T-helper 2 cell treated with Interferon-gamma antibody and Interleukin-4, amounts not matched to agents 5 μg/mL and 100 μg/mL, for 36 hours (primary cell): ENCODE measurements at regions not wholly inside any gene's neighbourhood (a gene's known extent, or its start where the extent isn't known, plus 50 kb on each side); places are given as distances from the start of the nearest gene placed in this dataset.
"Not testable (repeated sequence)": the region's sequence is repeated elsewhere in the genome, so short reads cannot be mapped to it uniquely, and the experiment has no call there.

ENCODE experiments used
- DNase-seq: peaks from one replicate; pipeline ENCODE4 v3.0.0; 2021; ENCODE audit warnings: low spot score
- H3K27ac Mint-ChIP-seq: one replicate; pipeline ENCODE4 v1.8.0; 2021; ENCODE audit warnings: mild to moderate bottlenecking, mixed read lengths
- H3K27me3 Mint-ChIP-seq: one replicate; pipeline ENCODE4 v1.8.0; 2021; ENCODE audit warnings: low read depth, mixed read lengths
- H3K36me3 Mint-ChIP-seq: one replicate; pipeline ENCODE4 v1.8.0; 2021; ENCODE audit warnings: low read depth, mixed read lengths
- H3K4me1 Mint-ChIP-seq: one replicate; pipeline ENCODE4 v1.8.0; 2021; ENCODE audit warnings: low read depth, mixed read lengths
- H3K4me3 Mint-ChIP-seq: one replicate; pipeline ENCODE4 v1.8.0; 2022; ENCODE audit warnings: mild to moderate bottlenecking, moderate library complexity, mixed read lengths
- H3K9me3 Mint-ChIP-seq: one replicate; pipeline ENCODE4 v1.8.0; 2021; ENCODE audit warnings: mixed read lengths

DNA sequence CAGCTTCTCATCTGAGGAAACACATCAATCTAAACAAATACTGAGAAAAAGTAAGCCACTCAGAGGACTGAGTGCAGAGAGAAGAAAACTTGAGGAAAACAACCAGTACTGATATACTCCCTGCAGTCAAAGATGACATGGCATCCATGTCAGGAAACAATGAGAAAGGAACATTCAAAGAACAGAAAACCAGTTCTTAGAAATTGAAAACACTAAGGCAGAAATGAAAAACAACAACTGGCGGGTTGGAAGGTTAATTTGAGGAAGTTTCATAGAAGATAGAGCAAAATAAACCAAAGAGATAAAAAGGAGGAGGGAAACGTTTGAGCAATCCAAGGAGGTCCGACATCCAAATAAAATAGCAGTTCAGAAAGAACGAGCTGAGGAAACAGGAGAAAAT lies 475.2 kb downstream of the HINT1 start:
- Mint-ChIP-seq H3K4me1 (peaks cover 3% of the 10 kb centered on the region), H3K4me3 (no peak overlapping the region), H3K27ac (no peak overlapping the region), H3K36me3 (no peaks in the 10 kb centered on the region), H3K9me3 (no peaks in the 10 kb centered on the region), H3K27me3 (peaks cover 9% of the 10 kb centered on the region)
- no peak for DNase-seq

DNA sequence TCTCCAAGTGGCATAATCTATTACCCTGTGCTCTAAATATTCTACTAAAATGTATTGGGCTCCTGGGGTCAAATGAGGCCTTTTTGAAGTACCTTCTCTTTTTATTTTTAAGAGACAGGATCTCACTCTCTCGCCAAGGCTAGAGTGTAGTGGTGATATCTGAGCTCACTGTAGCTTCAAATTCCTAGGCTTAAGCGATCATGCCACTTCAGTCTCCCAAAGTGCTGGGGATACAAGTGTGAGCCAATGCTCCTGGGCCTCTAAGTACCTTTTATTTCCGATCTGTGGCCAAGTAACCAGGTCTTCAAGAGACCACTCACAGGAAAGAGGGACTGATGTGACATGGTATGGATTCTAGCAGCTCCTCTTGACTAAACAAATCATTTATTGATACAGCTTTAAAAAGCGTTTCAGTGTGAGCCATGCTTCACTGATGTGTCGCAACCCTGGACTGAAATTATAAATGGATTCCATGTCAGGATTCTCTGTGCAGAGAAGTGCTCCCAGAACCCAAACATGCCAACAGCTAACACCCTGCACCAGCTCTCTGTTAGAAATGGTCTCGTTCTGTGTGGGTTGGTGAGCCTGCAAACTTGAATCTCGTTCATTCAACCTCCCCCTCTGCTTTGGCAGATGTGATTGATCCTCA lies 477.8 kb downstream of the HINT1 start:
- Mint-ChIP-seq H3K4me1 (peaks cover 3% of the 10 kb centered on the region), H3K27me3 (peaks cover 9% of the 10 kb centered on the region), H3K4me3 (no peak overlapping the region), H3K36me3 (no peaks in the 10 kb centered on the region), H3K27ac (no peak overlapping the region), H3K9me3 (no peaks in the 10 kb centered on the region)
- DNase-seq: no peak

DNA sequence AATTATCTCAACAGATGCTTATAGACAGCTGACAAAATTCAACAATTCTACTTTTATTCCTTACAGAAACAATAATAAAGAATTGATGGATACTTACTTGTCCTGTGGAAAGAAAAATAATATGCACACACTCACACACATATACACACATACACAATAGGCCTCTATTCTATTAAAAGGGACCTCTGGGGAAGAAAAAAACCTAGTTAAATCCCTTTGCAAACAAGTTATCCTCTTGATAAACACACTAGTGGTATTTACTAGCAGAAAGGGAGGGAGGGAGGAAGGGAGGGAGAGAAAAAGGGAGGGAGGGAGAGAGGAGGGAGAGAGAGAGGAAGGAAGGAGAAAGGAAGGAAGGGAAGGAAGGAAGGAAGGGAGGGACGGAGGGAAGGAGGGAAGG lies 486.4 kb downstream of the HINT1 start:
- Mint-ChIP-seq H3K4me3 (no peak overlapping the region), H3K9me3 (no peaks in the 10 kb centered on the region), H3K27ac (no peak overlapping the region), H3K27me3 (no peaks in the 10 kb centered on the region), H3K4me1 (no peaks in the 10 kb centered on the region), H3K36me3 (no peaks in the 10 kb centered on the region)
- no peak for DNase-seq

DNA sequence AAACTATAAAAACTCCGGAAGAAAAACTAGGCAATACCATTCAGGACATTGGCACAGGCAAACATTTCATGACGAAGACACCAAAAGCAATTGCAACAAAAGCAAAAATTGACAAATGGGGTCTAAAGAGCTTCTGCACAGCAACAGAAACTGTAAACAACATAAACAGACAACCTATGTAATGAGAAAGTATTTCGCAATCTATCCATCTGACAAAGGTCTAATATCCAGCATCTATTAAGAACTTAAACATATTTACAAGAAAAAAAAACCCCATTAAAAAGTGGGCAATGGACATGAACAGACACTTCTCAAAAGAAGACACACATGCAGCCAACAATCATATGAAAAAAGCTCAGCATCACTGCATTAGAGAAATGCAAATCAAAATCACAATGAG lies 498.6 kb downstream of the HINT1 start:
- H3K4me3 Mint-ChIP-seq: no peak overlapping the region
- H3K27me3 Mint-ChIP-seq: no peaks in the 10 kb centered on the region
- no peaks in the 10 kb centered on the region for H3K4me1 Mint-ChIP-seq

DNA sequence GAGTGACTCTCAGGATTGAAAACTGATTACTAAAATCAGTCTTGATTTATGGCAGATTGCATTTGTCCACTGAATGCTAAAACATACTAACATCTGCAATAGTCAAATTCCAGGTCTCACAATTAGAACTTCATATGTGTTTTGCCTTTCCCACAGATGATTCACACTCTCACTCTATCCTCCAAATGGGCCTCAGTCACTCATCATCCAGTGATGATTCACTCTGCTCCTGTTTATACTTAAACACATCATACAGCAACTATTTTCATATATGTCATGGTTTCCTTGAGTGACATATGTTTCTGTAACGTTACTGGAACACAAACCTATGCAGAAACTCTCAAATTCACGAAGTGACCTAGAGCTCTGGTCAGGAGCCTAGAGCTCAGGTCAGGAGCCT lies 512.9 kb downstream of the HINT1 start:
- Mint-ChIP-seq H3K27ac (no peak overlapping the region), H3K36me3 (no peaks in the 10 kb centered on the region), H3K4me1 (no peaks in the 10 kb centered on the region), H3K27me3 (no peaks in the 10 kb centered on the region), H3K4me3 (no peak overlapping the region), H3K9me3 (no peaks in the 10 kb centered on the region)
- DNase-seq: no peak

More for the DNA sequence above, 498.6 kb downstream of the HINT1 start:
- Mint-ChIP-seq H3K36me3 (no peaks in the 10 kb centered on the region), H3K9me3 (no peaks in the 10 kb centered on the region), H3K27ac (no peak overlapping the region)
- no peak for DNase-seq

DNA sequence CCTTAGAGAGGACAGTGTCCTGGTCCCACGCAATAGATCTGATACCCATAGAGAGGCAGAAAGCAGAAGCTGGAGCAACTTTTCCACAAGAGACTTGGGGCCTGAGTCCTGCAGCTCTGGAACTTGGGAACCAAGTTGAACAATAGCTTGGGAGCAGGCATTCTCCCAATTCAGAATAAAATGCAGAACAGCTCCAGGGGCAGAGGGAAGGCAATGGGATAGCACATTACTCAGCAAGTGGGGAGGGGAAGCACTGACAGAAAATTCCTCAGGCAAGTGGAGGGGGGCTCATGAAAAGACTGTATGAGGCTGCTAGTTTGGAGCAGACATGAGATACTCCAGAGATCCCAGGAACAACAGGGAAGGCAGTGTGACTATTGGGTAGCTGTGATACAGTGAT lies 513.6 kb downstream of the HINT1 start:
- DNase-seq: no peak
- Mint-ChIP-seq H3K27ac (no peak overlapping the region), H3K36me3 (no peaks in the 10 kb centered on the region), H3K27me3 (no peaks in the 10 kb centered on the region), H3K4me3 (no peak overlapping the region), H3K4me1 (no peaks in the 10 kb centered on the region), H3K9me3 (no peaks in the 10 kb centered on the region)

DNA sequence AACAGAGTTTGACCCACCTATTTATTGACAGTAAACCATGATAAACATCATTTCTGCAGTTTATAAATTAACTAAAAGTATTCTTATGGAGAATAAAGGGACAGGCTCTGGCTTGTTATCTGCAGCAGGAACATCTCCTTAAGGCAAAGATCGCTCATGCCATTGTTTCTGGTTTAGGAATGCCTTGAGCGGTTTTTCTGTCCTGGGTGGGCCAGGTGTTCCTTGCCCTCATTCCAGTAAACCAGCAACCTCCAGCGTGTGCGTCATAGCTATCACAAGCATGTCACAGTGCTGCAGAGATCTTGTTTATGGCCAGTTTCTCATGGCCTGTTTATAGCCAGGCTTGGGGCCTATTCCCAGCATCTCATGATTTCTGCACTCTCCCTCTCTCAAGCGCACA lies 521.7 kb downstream of the HINT1 start:
- Mint-ChIP-seq H3K9me3 (peaks cover 16% of the 10 kb centered on the region), H3K4me1 (no peaks in the 10 kb centered on the region), H3K27me3 (no peaks in the 10 kb centered on the region), H3K36me3 (no peaks in the 10 kb centered on the region), H3K27ac (no peak overlapping the region), H3K4me3 (no peak overlapping the region)
- DNase-seq: no peak

DNA sequence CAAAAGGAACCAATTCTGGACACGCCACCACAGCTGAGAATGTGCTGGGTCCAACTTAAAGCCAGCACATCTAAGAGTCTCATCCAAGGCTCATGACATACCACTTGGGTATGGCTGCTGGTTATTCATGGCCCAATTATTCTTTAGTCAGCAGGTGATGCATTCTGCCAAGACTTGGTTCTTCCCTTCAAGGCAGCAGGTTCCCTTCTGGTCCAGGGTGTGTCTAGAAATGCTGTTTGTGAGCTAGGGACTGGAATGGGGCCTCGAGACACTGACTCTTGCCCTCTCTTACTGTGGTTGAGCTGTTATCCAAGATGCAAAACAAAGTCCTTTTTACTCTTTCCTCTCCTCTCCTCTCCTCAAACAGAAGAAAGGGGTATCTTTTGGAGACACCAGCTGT lies 522.6 kb downstream of the HINT1 start:
- Mint-ChIP-seq H3K27ac (no peak overlapping the region), H3K9me3 (peaks cover 16% of the 10 kb centered on the region), H3K4me1 (no peaks in the 10 kb centered on the region), H3K27me3 (no peaks in the 10 kb centered on the region), H3K4me3 (no peak overlapping the region), H3K36me3 (no peaks in the 10 kb centered on the region)
- DNase-seq: no peak

DNA sequence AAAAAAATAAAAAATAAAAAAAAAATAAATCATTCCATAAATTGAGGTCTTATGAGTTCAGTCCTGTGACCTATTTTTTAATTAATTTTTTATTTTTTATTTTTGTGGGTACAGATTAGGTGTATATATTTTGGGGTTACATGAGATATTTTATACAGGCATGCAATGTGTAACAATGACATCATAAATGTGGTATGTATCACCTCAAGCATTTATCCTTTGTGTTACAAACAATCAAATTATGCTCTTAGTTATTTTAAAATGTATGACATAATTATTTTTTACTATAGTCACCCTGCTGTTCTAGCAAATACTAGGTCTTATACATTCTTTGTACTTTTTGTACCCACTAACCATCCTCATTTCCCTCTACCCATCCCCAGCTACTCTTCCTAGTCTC lies 537.9 kb downstream of the HINT1 start:
- H3K27ac Mint-ChIP-seq: no peak overlapping the region
- H3K4me1 Mint-ChIP-seq: no peaks in the 10 kb centered on the region
- DNase-seq: no peak
- H3K9me3 Mint-ChIP-seq: no peaks in the 10 kb centered on the region
- H3K27me3 Mint-ChIP-seq: no peaks in the 10 kb centered on the region
- no peaks in the 10 kb centered on the region for H3K36me3 Mint-ChIP-seq
- no peak overlapping the region for H3K4me3 Mint-ChIP-seq

DNA sequence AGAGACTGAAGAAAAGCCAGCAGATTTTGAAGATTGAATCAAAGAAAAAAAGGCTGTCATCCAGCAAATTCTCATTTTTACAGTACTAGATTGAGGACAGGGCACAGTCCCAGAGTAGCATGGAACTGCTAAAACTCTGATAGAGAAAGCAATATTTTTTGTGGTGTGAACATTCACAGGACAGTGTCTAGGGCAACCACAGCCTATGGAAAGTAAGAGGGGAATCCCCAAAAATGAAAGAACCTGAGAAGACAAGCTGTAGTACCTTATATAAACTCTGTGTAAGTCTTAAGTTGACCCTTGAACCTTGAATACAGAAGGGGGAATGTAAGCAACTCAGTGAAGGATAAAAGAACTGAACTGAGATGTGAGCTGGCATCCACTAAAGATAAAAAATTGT lies 540.3 kb downstream of the HINT1 start:
- H3K4me3 Mint-ChIP-seq: no peak overlapping the region

DNA sequence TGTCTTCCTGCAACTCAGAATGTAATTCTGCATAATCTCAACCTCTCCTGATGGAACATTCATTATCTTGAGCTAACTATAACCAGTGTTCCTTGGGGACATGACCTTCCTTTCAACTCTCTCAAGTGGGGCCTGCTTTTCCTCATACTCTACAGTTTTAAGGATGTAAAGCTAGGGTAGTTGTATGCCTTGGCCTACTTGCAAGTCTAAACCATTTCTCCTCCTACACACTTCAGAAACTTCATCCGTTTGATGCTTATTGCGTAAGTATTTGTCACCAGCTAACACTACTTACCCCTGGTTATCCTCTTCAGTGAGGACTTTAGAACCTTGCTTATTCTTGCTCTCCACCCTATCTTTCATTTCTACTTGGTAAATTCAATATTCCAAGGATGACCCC lies 548.9 kb downstream of the HINT1 start:
- no peak for DNase-seq
- Mint-ChIP-seq H3K4me1 (no peaks in the 10 kb centered on the region), H3K9me3 (no peaks in the 10 kb centered on the region), H3K36me3 (no peaks in the 10 kb centered on the region), H3K27me3 (no peaks in the 10 kb centered on the region), H3K27ac (no peak overlapping the region), H3K4me3 (no peak overlapping the region)

More for the DNA sequence above, 540.3 kb downstream of the HINT1 start:
- DNase-seq: no peak
- no peaks in the 10 kb centered on the region for H3K36me3 Mint-ChIP-seq
- H3K27ac Mint-ChIP-seq: no peak overlapping the region
- H3K4me1 Mint-ChIP-seq: no peaks in the 10 kb centered on the region
- no peaks in the 10 kb centered on the region for H3K9me3 Mint-ChIP-seq
- no peaks in the 10 kb centered on the region for H3K27me3 Mint-ChIP-seq

DNA sequence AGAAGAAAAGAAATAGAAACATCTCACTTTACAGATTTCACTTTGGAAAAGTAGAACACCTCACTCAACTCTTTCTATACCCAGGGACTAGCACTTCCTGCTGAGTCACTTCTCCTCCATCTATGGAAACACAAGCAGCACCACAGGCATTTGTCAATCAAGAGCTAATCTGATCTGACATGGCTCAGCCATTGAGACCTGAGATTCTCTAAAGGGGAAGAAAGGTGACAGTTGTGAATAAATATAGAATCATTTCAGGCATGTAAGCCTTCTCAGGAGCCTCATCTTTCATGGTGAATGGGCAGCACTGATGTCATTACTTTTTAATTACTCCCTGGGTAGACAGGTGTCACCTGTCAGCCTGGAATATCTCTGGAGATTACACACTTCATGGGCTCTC lies 559.8 kb downstream of the HINT1 start:
- no peaks in the 10 kb centered on the region for H3K9me3 Mint-ChIP-seq
- H3K4me1 Mint-ChIP-seq: no peaks in the 10 kb centered on the region
- no peak for DNase-seq
- no peak overlapping the region for H3K4me3 Mint-ChIP-seq
- no peaks in the 10 kb centered on the region for H3K36me3 Mint-ChIP-seq
- H3K27ac Mint-ChIP-seq: no peak overlapping the region
- H3K27me3 Mint-ChIP-seq: no peaks in the 10 kb centered on the region

DNA sequence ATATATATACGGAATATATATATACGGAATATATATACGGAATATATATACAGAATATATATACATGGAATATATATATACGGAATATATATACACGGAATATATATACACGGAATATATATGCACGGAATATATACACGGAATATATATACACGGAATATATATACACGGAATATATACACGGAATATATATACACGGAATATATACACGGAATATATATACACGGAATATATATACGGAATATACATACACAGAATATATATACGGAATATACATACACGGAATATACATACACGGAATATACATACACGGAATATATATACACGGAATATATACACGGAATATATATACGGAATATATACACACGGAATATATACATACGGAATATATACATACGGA lies 568.4 kb downstream of the HINT1 start:
- H3K4me3 Mint-ChIP-seq, H3K27me3 Mint-ChIP-seq, DNase-seq, H3K9me3 Mint-ChIP-seq, H3K4me1 Mint-ChIP-seq, H3K36me3 Mint-ChIP-seq, H3K27ac Mint-ChIP-seq: not testable (repeated sequence)

DNA sequence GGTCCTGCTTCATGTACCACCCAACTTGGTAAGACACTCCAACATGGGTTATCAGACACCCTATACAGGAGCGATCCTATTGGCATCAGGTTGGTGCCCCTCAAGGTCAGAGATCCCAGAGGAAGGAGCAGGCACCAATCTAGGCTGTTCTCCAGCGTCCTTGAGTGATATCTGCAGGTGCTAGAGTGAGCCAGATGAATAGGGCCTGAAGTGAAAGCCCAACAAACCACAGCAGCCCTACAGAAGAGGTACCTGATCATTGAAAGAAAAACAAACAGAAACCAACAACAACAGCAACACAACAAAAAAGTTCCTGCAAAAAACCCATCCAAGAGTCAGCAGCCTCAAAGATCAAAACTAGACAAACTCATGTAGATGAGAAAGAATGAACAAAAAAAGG lies 584.8 kb downstream of the HINT1 start:
- Mint-ChIP-seq H3K4me3 (no peak overlapping the region), H3K4me1 (no peaks in the 10 kb centered on the region), H3K27me3 (no peaks in the 10 kb centered on the region), H3K36me3 (no peaks in the 10 kb centered on the region), H3K27ac (no peak overlapping the region), H3K9me3 (no peaks in the 10 kb centered on the region)
- no peak for DNase-seq

DNA sequence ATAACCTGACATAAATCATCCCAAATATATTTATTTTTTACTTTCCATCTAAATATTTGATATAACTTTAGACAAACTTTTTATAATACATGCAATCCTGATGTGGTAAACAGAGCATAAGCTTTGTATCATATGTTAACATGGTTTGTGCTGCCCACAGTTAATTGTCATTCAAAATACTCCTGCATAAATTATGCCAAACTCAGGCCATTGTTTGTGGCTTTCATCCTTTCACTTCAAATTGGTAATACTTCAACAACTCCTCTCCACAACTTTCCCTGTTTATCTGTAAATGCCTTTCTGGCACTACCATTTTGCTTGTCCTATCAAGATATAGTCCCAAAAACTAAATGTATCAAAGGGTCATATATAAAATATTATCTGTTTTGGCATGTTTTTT lies 586.7 kb downstream of the HINT1 start:
- Mint-ChIP-seq H3K4me1 (no peaks in the 10 kb centered on the region), H3K36me3 (no peaks in the 10 kb centered on the region), H3K4me3 (no peak overlapping the region), H3K27me3 (no peaks in the 10 kb centered on the region), H3K27ac (no peak overlapping the region), H3K9me3 (no peaks in the 10 kb centered on the region)
- DNase-seq: no peak
